GM23338 (cell line): ENCODE measurements at regions not wholly inside any gene's neighbourhood (a gene's known extent, or its start where the extent isn't known, plus 50 kb on each side); places are given as distances from the start of the nearest gene placed in this dataset.

ENCODE experiments used
- ATAC-seq: fragments of 200-7000 bp; cut with Tn5 transposase; 3 replicates; pipeline ENCODE4 v1.9.1; 2020
- DNase-seq: peaks from one replicate; pipeline ENCODE4 v3.0.0-alpha.2; 2015; ENCODE audit warnings: low spot score
- H2AFZ ChIP-seq: fragments of 200-600 bp; sonication (generic); 2 replicates; pipeline ENCODE4 v1.8.0; 2016; ENCODE audit warnings: antibody characterized with exemption, mild to moderate bottlenecking, moderate library complexity
- H3F3A ChIP-seq: fragments of 200-600 bp; sonication (generic); replicated peaks from 2 replicates; pipeline ENCODE4 v1.8.0; 2017; ENCODE audit warnings: antibody characterized with exemption, mixed run types, low read depth
- H3K27ac ChIP-seq: fragments of 200-600 bp; sonication (generic); 2 replicates; pipeline ENCODE4 v1.6.1; 2016; ENCODE audit warnings: low read depth
- H3K27me3 ChIP-seq: fragments of 200-600 bp; sonication (generic); 2 replicates; pipeline ENCODE4 v1.8.0; 2016; ENCODE audit warnings: mild to moderate bottlenecking, mixed run types, moderate library complexity; ENCODE audit not compliant: insufficient read depth
- H3K36me3 ChIP-seq: fragments of 200-600 bp; sonication (generic); 2 replicates; pipeline ENCODE4 v1.8.0; 2016; ENCODE audit warnings: mild to moderate bottlenecking; ENCODE audit not compliant: insufficient read depth
- H3K4me1 ChIP-seq: fragments of 200-600 bp; sonication (generic); 2 replicates; pipeline ENCODE4 v1.8.0; 2016; ENCODE audit warnings: mild to moderate bottlenecking, moderate library complexity; ENCODE audit not compliant: insufficient read depth
- H3K4me2 ChIP-seq: fragments of 200-600 bp; sonication (generic); 2 replicates; pipeline ENCODE4 v1.7.1; 2017; ENCODE audit warnings: mixed run types
- H3K4me3 ChIP-seq: fragments of 200-600 bp; sonication (generic); 2 replicates; pipeline ENCODE4 v1.6.1; 2016; ENCODE audit warnings: mixed run types
- H3K79me2 ChIP-seq: fragments of 200-600 bp; sonication (generic); replicated peaks from 2 replicates; pipeline ENCODE4 v1.8.0; 2017; ENCODE audit warnings: mild to moderate bottlenecking; ENCODE audit not compliant: insufficient read depth
- H3K9me2 ChIP-seq: fragments of 200-600 bp; sonication (generic); 2 replicates; pipeline ENCODE4 v1.8.0; 2017; ENCODE audit not compliant: insufficient read depth
- H4K20me1 ChIP-seq: fragments of 200-600 bp; sonication (generic); replicated peaks from 2 replicates; pipeline ENCODE4 v1.8.0; 2017; ENCODE audit warnings: mild to moderate bottlenecking; ENCODE audit not compliant: insufficient read depth
- H3K27ac Mint-ChIP-seq: 2 replicates; pipeline ENCODE4 v1.8.0; 2020; ENCODE audit warnings: inconsistent platforms, mild to moderate bottlenecking, moderate library complexity, mixed read lengths
- H3K27me3 Mint-ChIP-seq: 3 replicates; pipeline ENCODE4 v1.8.0; 2022; ENCODE audit warnings: low read depth, mild to moderate bottlenecking, moderate library complexity, mixed read lengths, inconsistent platforms; ENCODE audit not compliant: insufficient read depth, poor library complexity
- H3K36me3 Mint-ChIP-seq: 3 replicates; pipeline ENCODE4 v1.8.0; 2021; ENCODE audit warnings: low read depth, mild to moderate bottlenecking, inconsistent platforms, moderate library complexity, mixed read lengths
- H3K4me1 Mint-ChIP-seq: 3 replicates; pipeline ENCODE4 v1.8.0; 2020; ENCODE audit warnings: mild to moderate bottlenecking, inconsistent platforms, mixed read lengths
- H3K4me3 Mint-ChIP-seq: 3 replicates; pipeline ENCODE4 v1.8.0; 2021; ENCODE audit warnings: moderate library complexity, mild to moderate bottlenecking, inconsistent platforms, mixed read lengths
- H3K9me3 Mint-ChIP-seq: 3 replicates; pipeline ENCODE4 v1.8.0; 2020; ENCODE audit warnings: moderate library complexity, mild to moderate bottlenecking, inconsistent platforms, mixed read lengths
- CREB1 ChIP-seq: fragments of 250-450 bp; sonication (Bioruptor Pico); IDR thresholded peaks from 2 replicates; pipeline ENCODE4 v1.5.0; 2020; ENCODE audit warnings: low read depth, mild to moderate bottlenecking, moderate library complexity
- CTCF ChIP-seq, 2 experiments: fragments of 200-600 bp in 1 of 2; sonication (generic) in 1 of 2; conservative IDR thresholded peaks; 2 replicates each; pipeline versions ENCODE4 v1.5.1 to v1.6.1; 2016 to 2017; ENCODE audit warnings: antibody characterized with exemption in 2 of 2, low read depth in 2 of 2, mild to moderate bottlenecking in 2 of 2, moderate library complexity in 1 of 2
- EZH2 ChIP-seq: fragments of 200-600 bp; sonication (generic); IDR thresholded peaks from one replicate; pipeline ENCODE4 v1.8.0; 2017; ENCODE audit warnings: antibody characterized with exemption, mild to moderate bottlenecking, low read depth; ENCODE audit not compliant: unreplicated experiment
- EZH2phosphoT487 ChIP-seq: fragments of 200-600 bp; sonication (generic); IDR thresholded peaks from one replicate; pipeline ENCODE4 v1.8.1; 2018; ENCODE audit warnings: antibody characterized with exemption; ENCODE audit not compliant: unreplicated experiment
- JUNB ChIP-seq: IDR thresholded peaks from one replicate; pipeline ENCODE4 v1.6.1; 2016; ENCODE audit warnings: antibody characterized with exemption; ENCODE audit not compliant: unreplicated experiment
- NANOG ChIP-seq: IDR thresholded peaks from 2 replicates; pipeline ENCODE4 v1.6.1; 2016; ENCODE audit warnings: antibody characterized with exemption, borderline replicate concordance
- POLR2AphosphoS5 ChIP-seq: IDR thresholded peaks from 2 replicates; pipeline ENCODE4 v1.6.1; 2016; ENCODE audit warnings: antibody characterized with exemption, low read depth
- REST ChIP-seq: IDR thresholded peaks from one replicate; pipeline ENCODE4 v1.6.1; 2018; ENCODE audit warnings: antibody characterized with exemption; ENCODE audit not compliant: unreplicated experiment
- STAT1 ChIP-seq: IDR thresholded peaks from one replicate; pipeline ENCODE4 v1.6.1; 2016; ENCODE audit warnings: antibody characterized with exemption; ENCODE audit not compliant: unreplicated experiment
- ZNF114 ChIP-seq: fragments of 250-450 bp; sonication (Bioruptor Pico); IDR thresholded peaks from 2 replicates; pipeline ENCODE4 v1.5.0; 2020; ENCODE audit warnings: mild to moderate bottlenecking, moderate library complexity
- ZNF331 ChIP-seq: fragments of 250-450 bp; sonication (Bioruptor Pico); IDR thresholded peaks from 2 replicates; pipeline ENCODE4 v1.5.0; 2020; ENCODE audit warnings: low read depth, mild to moderate bottlenecking, moderate library complexity
- ZNF462 ChIP-seq: fragments of 250-450 bp; sonication (Bioruptor Pico); IDR thresholded peaks from 2 replicates; pipeline ENCODE4 v1.5.0; 2020; ENCODE audit warnings: mild to moderate bottlenecking, moderate library complexity
- TF ChIP-seq, protein P1 (sequence below): IDR thresholded peaks from 2 replicates; pipeline ENCODE4 v1.6.1; 2016; ENCODE audit warnings: antibody characterized with exemption

- TF ChIP-seq, protein P1, sequence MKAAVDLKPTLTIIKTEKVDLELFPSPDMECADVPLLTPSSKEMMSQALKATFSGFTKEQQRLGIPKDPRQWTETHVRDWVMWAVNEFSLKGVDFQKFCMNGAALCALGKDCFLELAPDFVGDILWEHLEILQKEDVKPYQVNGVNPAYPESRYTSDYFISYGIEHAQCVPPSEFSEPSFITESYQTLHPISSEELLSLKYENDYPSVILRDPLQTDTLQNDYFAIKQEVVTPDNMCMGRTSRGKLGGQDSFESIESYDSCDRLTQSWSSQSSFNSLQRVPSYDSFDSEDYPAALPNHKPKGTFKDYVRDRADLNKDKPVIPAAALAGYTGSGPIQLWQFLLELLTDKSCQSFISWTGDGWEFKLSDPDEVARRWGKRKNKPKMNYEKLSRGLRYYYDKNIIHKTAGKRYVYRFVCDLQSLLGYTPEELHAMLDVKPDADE = no peak
- no peak for TF ChIP-seq JUNB
- TF ChIP-seq NANOG = no peak
- TF ChIP-seq EZH2 = no peak
Observed at GRCh38 chr12:84183576-84183975, 729.0 kb downstream of the SLC6A15 start (continued).

DNA sequence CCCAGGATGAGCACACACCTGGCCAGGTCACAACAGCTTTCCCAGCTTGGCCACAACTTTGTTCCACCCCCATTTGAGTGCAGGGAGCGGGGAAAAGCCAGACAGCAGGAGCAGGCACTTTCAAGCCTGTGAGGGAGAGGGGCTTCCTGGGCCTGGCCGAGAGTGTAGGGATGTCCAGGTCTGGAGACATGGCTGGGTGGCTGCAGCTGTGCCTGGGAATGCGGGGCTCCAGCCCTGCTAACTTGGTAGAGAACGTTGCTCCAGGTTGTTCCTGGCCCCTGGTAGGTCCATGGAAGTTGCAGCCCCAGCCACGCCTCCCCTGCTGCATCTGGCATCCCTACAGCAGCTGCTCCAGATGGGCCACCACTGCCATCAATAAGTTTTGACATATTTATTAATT lies 738.5 kb downstream of the SLC6A15 start:
- H3K27ac Mint-ChIP-seq = no peak overlapping the region
- H3K27me3 Mint-ChIP-seq = peaks cover 3% of the 10 kb centered on the region
- TF ChIP-seq REST (no peak), JUNB (no peak), CTCF (conservative IDR thresholded peaks at IDR 0.05; ENCODE audit: low read depth in 2 of 2) (no peak), ZNF331 (CRISPR knock-in tag) (no peak), STAT1 (no peak), POLR2AphosphoS5 (no peak), ZNF462 (CRISPR knock-in tag) (no peak), CREB1 (CRISPR knock-in tag) (no peak), ZNF114 (CRISPR knock-in tag) (no peak), EZH2 (no peak), EZH2phosphoT487 (no peak), NANOG (no peak)
- no peaks in the 10 kb centered on the region for H3F3A ChIP-seq
- no peaks in the 10 kb centered on the region for H3K27me3 ChIP-seq
- no peak overlapping the region for H3K4me3 ChIP-seq
- H3K9me2 ChIP-seq = no peaks in the 10 kb centered on the region
- no peaks in the 10 kb centered on the region for H3K36me3 ChIP-seq
- no peaks in the 10 kb centered on the region for H3K79me2 ChIP-seq
- peaks cover 7% of the 10 kb centered on the region; the same call in 1 of the 3 replicates for H3K9me3 Mint-ChIP-seq
- ATAC-seq (no peak), DNase-seq (no peak)
- H3K27ac ChIP-seq = no peak overlapping the region
- H3K4me1 Mint-ChIP-seq = no peaks in the 10 kb centered on the region
- H3K36me3 Mint-ChIP-seq = no peaks in the 10 kb centered on the region
- no peak overlapping the region for H2AFZ ChIP-seq
- no peak overlapping the region for H3K4me2 ChIP-seq
- no peaks in the 10 kb centered on the region for H3K4me1 ChIP-seq
- H3K4me3 Mint-ChIP-seq = no peak overlapping the region
- H4K20me1 ChIP-seq = no peaks in the 10 kb centered on the region
